Coronary artery (tissue), 2 donors: ENCODE measurements at regions not wholly inside any gene's neighbourhood (a gene's known extent, or its start where the extent isn't known, plus 50 kb on each side); places are given as distances from the start of the nearest gene placed in this dataset.
"Not testable (repeated sequence)": the region's sequence is repeated elsewhere in the genome, so short reads cannot be mapped to it uniquely, and the experiment has no call there.

Experiments used
- DNase-seq: peaks from one replicate; pipeline ENCODE4 v3.0.0-alpha.2; 2017; ENCODE audit warnings: low spot score
- H3K27ac ChIP-seq, 2 donors: fragments of 200-600 bp; sonication (generic); one replicate each; pipeline ENCODE4 v1.5.1; 2016 to 2019
- H3K4me3 ChIP-seq: fragments of 200-600 bp; sonication (generic); 2 replicates; pipeline ENCODE4 v1.5.1; 2016; ENCODE audit warnings: mild to moderate bottlenecking, moderate library complexity
- CTCF ChIP-seq: fragments of 200-600 bp; sonication (generic); IDR thresholded peaks from one replicate; pipeline ENCODE4 v1.5.1; 2019; ENCODE audit warnings: antibody characterized with exemption

- TF ChIP-seq CTCF = no peak
- DNase-seq = no peak
- no peak overlapping the region for H3K27ac ChIP-seq
- H3K4me3 ChIP-seq = no peak overlapping the region
These were observed 789.1 kb upstream of the HS3ST5 start for GRCh38 chr6:115131709-115132490.

- H3K4me3 ChIP-seq, DNase-seq, H3K27ac ChIP-seq: not testable (repeated sequence)
These were observed 778.7 kb upstream of the HS3ST5 start for GRCh38 chr6:115121513-115121912.

- no peak overlapping the region for H3K27ac ChIP-seq
These were observed 777.6 kb upstream of the HS3ST5 start for GRCh38 chr6:115120391-115120790.

GRCh38 chr6:115091461-115091860 is 748.6 kb upstream of the HS3ST5 start:
- DNase-seq = no peak
- no peak overlapping the region for H3K4me3 ChIP-seq
- TF ChIP-seq CTCF = no peak
- H3K27ac ChIP-seq = no peak overlapping the region

More at GRCh38 chr6:115120391-115120790, 777.6 kb upstream of the HS3ST5 start:
- no peak for TF ChIP-seq CTCF
- H3K4me3 ChIP-seq = no peak overlapping the region
- no peak for DNase-seq

- H3K27ac ChIP-seq = no peak overlapping the region
- DNase-seq = no peak
- TF ChIP-seq CTCF = no peak
- no peak overlapping the region for H3K4me3 ChIP-seq
These were observed 735.7 kb upstream of the HS3ST5 start for GRCh38 chr6:115078555-115078954.

- H3K4me3 ChIP-seq = no peak overlapping the region
- no peak for TF ChIP-seq CTCF
- no peak overlapping the region for H3K27ac ChIP-seq
- DNase-seq = no peak
These were observed 729.1 kb upstream of the HS3ST5 start for GRCh38 chr6:115071962-115072361.

GRCh38 chr6:115067690-115068447 is 725.0 kb upstream of the HS3ST5 start:
- Histone ChIP-seq H3K4me3 (no peak overlapping the region), H3K27ac (no peak overlapping the region)
- no peak for TF ChIP-seq CTCF
- DNase-seq = no peak
